Neural progenitor cell (in vitro differentiated cells): ENCODE measurements at regions not wholly inside any gene's neighbourhood (a gene's known extent, or its start where the extent isn't known, plus 50 kb on each side); places are given as distances from the start of the nearest gene placed in this dataset.

Source experiments
- DNase-seq: peaks from one replicate; pipeline ENCODE4 v3.0.0-alpha.2; 2016; ENCODE audit warnings: low spot score
- H2AFZ ChIP-seq: fragments of 200-600 bp; sonication (generic); replicated peaks from 2 replicates; pipeline ENCODE4 v1.6.1; 2016; ENCODE audit warnings: antibody characterized with exemption
- H3F3A ChIP-seq: fragments of 200-600 bp; sonication (generic); 2 replicates; pipeline ENCODE4 v1.6.1; 2016; ENCODE audit warnings: antibody characterized with exemption, low read depth
- H3K27ac ChIP-seq: fragments of 200-600 bp; sonication (generic); 2 replicates; pipeline ENCODE4 v1.5.1; 2016; ENCODE audit warnings: mild to moderate bottlenecking
- H3K27me3 ChIP-seq: fragments of 200-600 bp; sonication (generic); 2 replicates; pipeline ENCODE4 v1.6.1; 2016; ENCODE audit warnings: mild to moderate bottlenecking, moderate library complexity
- H3K36me3 ChIP-seq: fragments of 200-600 bp; sonication (generic); 2 replicates; pipeline ENCODE4 v1.5.1; 2016
- H3K4me1 ChIP-seq: fragments of 200-600 bp; sonication (generic); 2 replicates; pipeline ENCODE4 v1.6.1; 2016; ENCODE audit warnings: mixed run types
- H3K4me2 ChIP-seq: fragments of 200-600 bp; sonication (generic); 2 replicates; pipeline ENCODE4 v1.6.1; 2016
- H3K4me3 ChIP-seq: fragments of 200-600 bp; sonication (generic); 2 replicates; pipeline ENCODE4 v1.5.1; 2016
- H3K79me2 ChIP-seq: fragments of 200-600 bp; sonication (generic); 2 replicates; pipeline ENCODE4 v1.6.1; 2016; ENCODE audit warnings: low read depth
- H3K9ac ChIP-seq: fragments of 200-600 bp; sonication (generic); 2 replicates; pipeline ENCODE4 v1.6.1; 2016
- H3K9me3 ChIP-seq: fragments of 200-600 bp; sonication (generic); 2 replicates; pipeline ENCODE4 v1.5.1; 2016; ENCODE audit warnings: low read depth
- H4K20me1 ChIP-seq: fragments of 200-600 bp; sonication (generic); 2 replicates; pipeline ENCODE4 v1.6.1; 2016; ENCODE audit warnings: low read depth
- H3K27ac Mint-ChIP-seq: 3 replicates; pipeline ENCODE4 v1.8.0; 2021; ENCODE audit warnings: mixed read lengths
- H3K27me3 Mint-ChIP-seq: 2 replicates; pipeline ENCODE4 v1.8.0; 2022; ENCODE audit warnings: low read depth, mild to moderate bottlenecking, inconsistent platforms, moderate library complexity, mixed read lengths; ENCODE audit not compliant: insufficient read depth
- H3K36me3 Mint-ChIP-seq: 3 replicates; pipeline ENCODE4 v1.8.0; 2021; ENCODE audit warnings: mixed read lengths
- H3K4me1 Mint-ChIP-seq: 3 replicates; pipeline ENCODE4 v1.8.0; 2021; ENCODE audit warnings: mixed read lengths
- H3K4me3 Mint-ChIP-seq: 3 replicates; pipeline ENCODE4 v1.8.0; 2021; ENCODE audit warnings: mild to moderate bottlenecking, moderate library complexity, mixed read lengths
- H3K9me3 Mint-ChIP-seq: 3 replicates; pipeline ENCODE4 v1.8.0; 2020; ENCODE audit warnings: mixed read lengths
- CTCF ChIP-seq: fragments of 200-600 bp; sonication (generic); IDR thresholded peaks from 2 replicates; pipeline ENCODE4 v1.5.1; 2017; ENCODE audit warnings: antibody characterized with exemption, mild to moderate bottlenecking
- EZH2 ChIP-seq: fragments of 200-600 bp; sonication (generic); IDR thresholded peaks from 2 replicates; pipeline ENCODE4 v1.6.1; 2017; ENCODE audit warnings: antibody characterized with exemption, mild to moderate bottlenecking, moderate library complexity
- EZH2phosphoT487 ChIP-seq: fragments of 200-600 bp; sonication (generic); IDR thresholded peaks from 2 replicates; pipeline ENCODE4 v1.6.1; 2017; ENCODE audit warnings: antibody characterized with exemption

- H3K4me3 Mint-ChIP-seq = no peak overlapping the region
- H3F3A ChIP-seq = no peaks in the 10 kb centered on the region
- no peak overlapping the region for H3K4me2 ChIP-seq
- no peak for DNase-seq
- no peak overlapping the region for H2AFZ ChIP-seq
- no peak overlapping the region for H3K4me3 ChIP-seq
- H3K4me1 Mint-ChIP-seq = peaks cover under 1% of the 10 kb centered on the region
- no peaks in the 10 kb centered on the region for H3K79me2 ChIP-seq
- no peaks in the 10 kb centered on the region for H3K4me1 ChIP-seq
- no peaks in the 10 kb centered on the region for H3K36me3 Mint-ChIP-seq
- no peak overlapping the region for H3K27ac ChIP-seq
- H3K9me3 Mint-ChIP-seq = peaks cover 17% of the 10 kb centered on the region
- no peaks in the 10 kb centered on the region for H3K9me3 ChIP-seq
- no peak overlapping the region for H3K27ac Mint-ChIP-seq
- H4K20me1 ChIP-seq = no peaks in the 10 kb centered on the region
- no peak overlapping the region for H3K9ac ChIP-seq
- no peak for TF ChIP-seq EZH2phosphoT487
- TF ChIP-seq EZH2 = no peak
- TF ChIP-seq CTCF = no peak
- H3K27me3 Mint-ChIP-seq = peaks cover 6% of the 10 kb centered on the region
- no peaks in the 10 kb centered on the region for H3K27me3 ChIP-seq
- H3K36me3 ChIP-seq = no peaks in the 10 kb centered on the region
These were observed 79.5 kb upstream of the FAM20C start for GRCh38 chr7:112881-113280.

- Histone ChIP-seq H3K36me3 (no peaks in the 10 kb centered on the region), H3K4me2 (no peak overlapping the region), H3K9me3 (no peaks in the 10 kb centered on the region), H2AFZ (no peak overlapping the region), H3K9ac (no peak overlapping the region), H3K27ac (no peak overlapping the region), H4K20me1 (no peaks in the 10 kb centered on the region), H3F3A (no peaks in the 10 kb centered on the region), H3K27me3 (peaks cover 4% of the 10 kb centered on the region), H3K79me2 (no peaks in the 10 kb centered on the region), H3K4me1 (peaks cover 14% of the 10 kb centered on the region), H3K4me3 (no peak overlapping the region)
- no peak for DNase-seq
- no peaks in the 10 kb centered on the region for H3K36me3 Mint-ChIP-seq
- H3K9me3 Mint-ChIP-seq = peaks cover 17% of the 10 kb centered on the region
- peaks cover 6% of the 10 kb centered on the region for H3K27me3 Mint-ChIP-seq
- TF ChIP-seq EZH2 = no peak
- TF ChIP-seq CTCF = no peak
- no peak for TF ChIP-seq EZH2phosphoT487
- H3K4me3 Mint-ChIP-seq = no peak overlapping the region
- no peak overlapping the region for H3K27ac Mint-ChIP-seq
- peaks cover 17% of the 10 kb centered on the region for H3K4me1 Mint-ChIP-seq
These were observed 77.0 kb upstream of the FAM20C start for GRCh38 chr7:115274-115911.

GRCh38 chr7:116188-116981 lies 76.0 kb upstream of the FAM20C start:
- H3K27me3 Mint-ChIP-seq = peaks cover 6% of the 10 kb centered on the region
- peaks cover 18% of the 10 kb centered on the region for H3K4me1 Mint-ChIP-seq
- Histone ChIP-seq H3K79me2 (no peaks in the 10 kb centered on the region), H3K4me3 (no peak overlapping the region), H4K20me1 (no peaks in the 10 kb centered on the region), H3K9me3 (no peaks in the 10 kb centered on the region), H3K4me1 (peaks cover 14% of the 10 kb centered on the region), H3K36me3 (no peaks in the 10 kb centered on the region), H3K27ac (no peak overlapping the region), H3K27me3 (peaks cover 4% of the 10 kb centered on the region), H3K4me2 (no peak overlapping the region), H3F3A (no peaks in the 10 kb centered on the region), H3K9ac (no peak overlapping the region), H2AFZ (no peak overlapping the region)
- H3K4me3 Mint-ChIP-seq = no peak overlapping the region
- peaks cover 15% of the 10 kb centered on the region for H3K9me3 Mint-ChIP-seq
- H3K27ac Mint-ChIP-seq = no peak overlapping the region
- no peak for DNase-seq
- TF ChIP-seq CTCF = no peak
- TF ChIP-seq EZH2 = no peak
- TF ChIP-seq EZH2phosphoT487 = no peak
- H3K36me3 Mint-ChIP-seq = no peaks in the 10 kb centered on the region
